HG03342 (cell line): ENCODE measurements at regions not wholly inside any gene's neighbourhood (a gene's known extent, or its start where the extent isn't known, plus 50 kb on each side); places are given as distances from the start of the nearest gene placed in this dataset.
A peak's percentile ranks its signal among the peaks of the same experiment; 100 is the strongest.

Source experiments
- ATAC-seq: cut with Tn5 transposase; IDR thresholded peaks from one replicate; pipeline ENCODE4 v1.9.1; 2021; ENCODE audit warnings: mild to moderate bottlenecking, moderate library complexity; ENCODE audit not compliant: unreplicated experiment

- no peak for ATAC-seq
These were observed 128.2 kb downstream of the SNX5 start for GRCh38 chr20:17840423-17840822.

GRCh38 chr20:17838921-17839320, 129.7 kb downstream of the SNX5 start:
- ATAC-seq: no peak

DNA sequence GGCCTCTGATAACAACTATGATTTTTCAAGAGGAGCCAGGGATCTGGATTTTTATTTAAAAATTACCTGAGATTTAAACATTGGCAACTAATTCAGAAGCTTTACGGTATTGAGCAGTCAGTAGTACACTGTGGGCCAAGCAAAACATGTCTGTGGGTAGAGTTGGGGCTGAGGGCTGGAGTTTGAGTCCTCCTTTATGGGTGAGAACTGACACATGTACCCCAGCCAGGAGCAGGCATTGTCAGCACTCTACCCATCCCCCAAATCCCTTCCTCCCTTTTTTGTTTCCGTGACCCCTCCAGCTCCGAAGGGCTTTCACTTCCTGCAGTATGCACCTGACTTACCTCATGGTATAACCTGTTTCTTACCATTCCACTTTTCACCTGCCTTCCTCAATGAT, 131.4 kb downstream of the SNX5 start:
- no peak for ATAC-seq

DNA sequence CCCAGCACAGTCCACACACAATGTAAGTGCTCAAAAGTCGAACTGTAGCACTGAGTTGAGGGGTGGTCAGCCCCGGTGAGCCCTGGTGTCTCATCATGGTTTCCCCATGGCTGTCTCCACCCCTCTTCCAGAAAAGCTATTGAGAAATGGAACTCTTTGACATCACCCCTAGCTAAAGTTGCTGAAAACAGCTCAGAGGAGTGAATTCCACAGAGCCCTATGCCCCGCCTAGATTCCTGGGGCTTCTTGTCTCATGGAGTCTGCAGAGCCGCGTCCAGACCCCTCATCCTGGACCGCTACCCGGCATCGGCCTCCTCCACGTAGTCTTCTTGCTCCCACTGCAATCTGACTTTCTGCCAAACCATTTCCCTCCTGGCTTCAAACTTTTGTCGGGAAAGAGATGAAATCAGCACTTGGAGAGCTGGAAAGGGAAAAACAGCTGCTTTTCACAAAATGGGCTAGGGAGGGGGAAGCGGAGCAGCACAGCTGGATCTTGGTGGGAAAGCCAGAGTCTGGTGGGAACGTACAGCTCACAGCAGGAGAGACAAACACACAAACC, 132.2 kb downstream of the SNX5 start:
- no peak for ATAC-seq

DNA sequence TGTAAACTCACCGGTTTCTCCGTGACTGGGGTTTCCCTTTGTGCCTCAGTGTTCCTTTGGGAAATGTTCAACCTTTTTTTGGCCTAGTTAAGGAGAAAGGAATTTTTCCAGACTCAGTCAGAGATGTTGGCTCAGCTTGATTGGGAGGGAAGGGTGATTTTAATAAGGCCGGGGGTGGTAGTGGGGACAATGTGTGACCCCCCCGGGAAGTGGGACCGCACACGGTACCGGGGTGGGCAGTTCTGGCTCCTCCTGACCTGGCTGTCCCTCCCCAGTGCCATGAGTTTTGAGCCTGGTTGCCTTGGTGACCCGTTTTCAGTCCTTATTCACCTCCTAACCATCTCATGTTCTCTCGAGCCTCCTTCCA, 132.7 kb downstream of the SNX5 start:
- ATAC-seq: no peak

DNA sequence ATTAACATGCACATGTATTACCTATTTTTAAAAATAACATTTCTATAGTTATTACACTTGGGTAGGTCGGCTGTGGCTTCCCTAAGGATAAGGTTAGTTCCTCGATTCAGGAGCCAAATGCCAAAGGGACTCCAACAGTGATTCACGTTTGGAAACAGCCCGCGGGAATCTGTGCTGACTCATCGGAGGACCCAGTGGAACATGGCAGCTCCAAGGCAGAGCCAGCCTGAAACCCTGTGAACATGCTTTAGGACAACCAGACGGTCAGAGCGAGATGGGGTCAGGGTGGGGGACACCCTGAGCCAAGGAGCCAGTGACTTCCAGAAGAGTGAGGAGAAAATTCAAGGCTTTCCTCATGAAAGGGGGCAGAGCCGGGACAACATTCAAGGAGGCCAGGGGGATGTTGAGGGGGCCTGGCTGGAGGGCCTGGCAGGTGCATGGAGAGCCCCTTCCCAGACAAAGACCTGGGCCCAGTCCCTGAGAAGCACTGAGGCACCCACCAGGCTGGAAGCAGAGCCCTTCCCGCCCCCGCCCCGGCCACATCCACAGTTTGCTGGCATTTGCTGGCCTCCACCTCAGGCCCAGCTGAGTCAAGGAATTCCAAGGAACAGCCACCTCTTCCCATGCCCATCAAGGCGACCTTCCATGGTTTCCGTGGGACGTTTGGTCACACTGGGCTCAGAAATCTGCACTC, 133.2 kb downstream of the SNX5 start:
- ATAC-seq: no peak

GRCh38 chr20:17834804-17835203, 133.8 kb downstream of the SNX5 start:
- ATAC-seq: no peak

DNA sequence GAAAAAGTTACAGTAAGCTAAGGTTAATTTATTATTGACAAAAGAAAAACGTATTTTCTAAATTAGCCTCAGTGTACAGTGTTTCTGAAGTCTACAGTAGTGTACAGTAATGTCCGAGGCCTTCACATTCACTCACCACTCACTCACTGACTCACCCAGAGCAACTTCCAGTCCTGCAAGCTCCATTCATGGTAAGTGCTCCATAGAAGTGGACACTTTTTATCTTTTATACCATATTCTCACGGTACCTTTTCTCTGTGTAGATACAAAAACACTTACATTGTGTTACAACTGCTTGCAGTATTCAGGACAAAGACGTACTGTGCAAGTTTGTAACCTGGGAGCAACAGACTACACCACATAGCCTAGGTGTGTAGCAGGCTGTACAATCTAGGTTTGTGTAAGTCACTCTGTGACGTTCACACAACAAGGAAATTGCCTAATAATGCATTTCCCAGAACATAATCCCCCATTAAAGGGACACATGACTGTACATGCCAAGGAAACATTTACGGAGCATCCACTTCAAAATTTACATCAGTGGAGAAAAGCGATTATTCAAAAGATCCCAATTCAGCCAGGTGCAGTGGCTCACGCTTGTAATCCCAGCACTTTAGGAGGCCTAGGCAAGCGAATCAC, 133.4 kb downstream of the BANF2 start:
- no peak for ATAC-seq

- no peak for ATAC-seq
These were observed 132.6 kb downstream of the BANF2 start for GRCh38 chr20:17832236-17832915.

GRCh38 chr20:17828598-17829144, 128.9 kb downstream of the BANF2 start:
- no peak for ATAC-seq

- ATAC-seq: no peak
These were observed 128.2 kb downstream of the BANF2 start for GRCh38 chr20:17827759-17828559.

- no peak for ATAC-seq
These were observed 127.3 kb downstream of the BANF2 start for GRCh38 chr20:17827079-17827478.

- peak; percentile 95 for ATAC-seq
These were observed 126.4 kb downstream of the BANF2 start for GRCh38 chr20:17825960-17826843.

GRCh38 chr20:17825252-17825959, 125.6 kb downstream of the BANF2 start:
- no peak for ATAC-seq

DNA sequence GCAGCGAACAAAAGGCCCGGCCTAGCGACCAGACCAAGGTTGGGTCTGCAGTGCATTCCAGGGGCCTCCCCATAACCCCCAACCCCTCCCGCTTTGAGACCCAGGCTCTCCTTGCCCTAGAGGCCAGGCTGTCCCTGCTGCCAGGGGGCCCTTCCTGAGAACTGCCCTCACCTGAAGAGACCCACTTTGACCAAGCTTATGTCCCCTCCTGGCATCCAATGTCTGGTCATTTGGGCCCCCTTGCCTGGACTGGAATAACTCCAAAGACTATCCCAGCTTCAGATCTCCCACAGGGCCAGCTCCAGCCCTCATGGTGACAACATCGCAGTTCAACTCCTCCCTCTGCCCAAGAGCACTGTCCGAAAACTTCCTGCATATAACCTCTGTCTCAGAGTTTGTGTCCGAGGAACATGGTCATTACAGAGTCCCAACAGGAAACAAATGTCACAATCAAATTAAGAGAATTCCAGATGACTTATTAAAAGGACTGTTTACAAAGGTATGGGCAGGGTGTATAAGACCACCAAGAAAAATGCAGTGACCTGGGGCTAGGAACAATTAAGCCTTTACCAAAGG, 125.0 kb downstream of the BANF2 start:
- ATAC-seq: no peak

DNA sequence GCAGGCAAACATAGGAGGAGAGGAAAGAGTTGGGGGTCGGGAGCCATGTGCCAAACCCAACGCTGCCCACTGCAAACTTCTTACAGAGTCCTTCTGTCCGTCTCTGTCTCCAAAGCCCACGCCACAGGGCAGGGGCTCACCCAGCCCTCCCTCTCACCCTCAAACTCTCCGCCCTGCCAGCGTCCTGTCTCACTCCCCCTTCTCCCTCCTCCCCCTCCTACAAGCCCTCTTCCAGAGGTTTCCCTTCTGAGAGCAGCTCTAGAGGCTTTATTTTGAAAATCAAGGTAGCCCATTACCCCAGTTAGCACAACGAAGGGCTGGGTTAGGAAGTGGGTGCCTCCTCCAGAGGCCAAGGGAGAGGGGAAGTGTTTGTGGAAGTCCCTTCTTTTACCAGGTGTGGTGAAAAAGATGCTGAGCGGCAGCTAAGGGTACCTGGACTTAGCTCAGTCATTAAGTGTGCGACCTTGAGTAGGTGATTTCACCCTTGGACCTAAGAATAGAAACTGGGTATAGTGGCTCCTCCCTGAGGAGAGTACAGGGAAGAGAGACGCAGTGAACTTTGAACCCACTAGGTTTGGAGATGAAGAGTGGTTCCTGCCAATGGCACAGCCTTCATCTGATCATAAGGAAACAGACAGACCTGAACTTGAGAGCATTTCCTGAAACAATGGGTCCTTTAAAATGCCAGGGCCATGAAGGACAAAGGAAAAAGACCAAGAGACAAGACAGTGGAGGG, 123.8 kb downstream of the BANF2 start:
- ATAC-seq: no peak

DNA sequence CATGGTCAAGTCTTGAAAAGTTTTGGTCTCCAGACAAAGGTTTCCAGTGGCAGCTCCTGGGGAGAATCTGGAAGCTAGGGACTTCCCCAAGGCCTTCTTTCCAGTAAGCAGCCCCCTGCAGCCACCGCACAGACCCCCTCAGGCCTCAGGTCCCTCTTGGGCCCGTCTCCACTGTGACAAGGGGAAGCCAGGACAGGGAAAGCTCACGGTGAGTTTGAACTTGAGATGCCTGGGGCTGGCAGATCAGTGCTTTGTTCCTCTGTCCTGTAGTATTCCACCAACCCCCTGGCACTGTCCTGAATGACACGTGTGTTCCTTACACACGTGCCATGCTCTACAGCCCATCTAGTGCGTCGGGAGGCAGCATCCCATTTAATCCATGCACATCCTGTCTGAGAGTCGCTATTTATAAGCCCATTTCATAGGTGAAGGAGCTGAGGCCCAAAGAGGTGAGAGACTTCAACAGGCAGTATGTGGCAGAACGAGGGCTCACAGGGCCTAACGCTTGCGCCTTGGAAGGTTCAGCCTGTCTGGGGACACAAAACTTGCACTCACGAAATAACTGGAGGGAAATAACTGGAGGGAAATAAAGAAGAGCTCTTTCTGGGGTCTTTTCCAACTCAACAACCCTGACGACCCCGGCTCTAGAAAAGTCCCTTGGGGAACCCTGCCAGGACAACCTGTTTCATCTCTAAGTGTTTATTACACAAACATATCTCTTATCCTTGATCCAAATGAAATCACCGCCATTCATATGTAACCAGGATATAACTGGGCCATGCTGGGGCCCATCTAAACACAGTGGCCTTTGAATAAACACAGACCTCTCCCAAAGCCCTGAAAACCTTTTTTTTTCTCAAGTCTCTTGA, 123.0 kb downstream of the BANF2 start:
- ATAC-seq: no peak
